Neural progenitor cell (in vitro differentiated cells): ENCODE measurements at regions not wholly inside any gene's neighbourhood (a gene's known extent, or its start where the extent isn't known, plus 50 kb on each side); places are given as distances from the start of the nearest gene placed in this dataset.

Experiments used
- EZH2 ChIP-seq: fragments of 200-600 bp; sonication (generic); IDR thresholded peaks from 2 replicates; pipeline ENCODE4 v1.6.1; 2017; ENCODE audit warnings: antibody characterized with exemption, mild to moderate bottlenecking, moderate library complexity
- EZH2phosphoT487 ChIP-seq: fragments of 200-600 bp; sonication (generic); IDR thresholded peaks from 2 replicates; pipeline ENCODE4 v1.6.1; 2017; ENCODE audit warnings: antibody characterized with exemption
- TF ChIP-seq, protein P1 (sequence below): fragments of 200-600 bp; sonication (generic); IDR thresholded peaks from 2 replicates; pipeline ENCODE4 v1.5.1; 2017; ENCODE audit warnings: antibody characterized with exemption, mild to moderate bottlenecking

GRCh38 chr5:25881318-25882036, 1156.9 kb downstream of the CDH9 start:
- TF ChIP-seq, protein P1, sequence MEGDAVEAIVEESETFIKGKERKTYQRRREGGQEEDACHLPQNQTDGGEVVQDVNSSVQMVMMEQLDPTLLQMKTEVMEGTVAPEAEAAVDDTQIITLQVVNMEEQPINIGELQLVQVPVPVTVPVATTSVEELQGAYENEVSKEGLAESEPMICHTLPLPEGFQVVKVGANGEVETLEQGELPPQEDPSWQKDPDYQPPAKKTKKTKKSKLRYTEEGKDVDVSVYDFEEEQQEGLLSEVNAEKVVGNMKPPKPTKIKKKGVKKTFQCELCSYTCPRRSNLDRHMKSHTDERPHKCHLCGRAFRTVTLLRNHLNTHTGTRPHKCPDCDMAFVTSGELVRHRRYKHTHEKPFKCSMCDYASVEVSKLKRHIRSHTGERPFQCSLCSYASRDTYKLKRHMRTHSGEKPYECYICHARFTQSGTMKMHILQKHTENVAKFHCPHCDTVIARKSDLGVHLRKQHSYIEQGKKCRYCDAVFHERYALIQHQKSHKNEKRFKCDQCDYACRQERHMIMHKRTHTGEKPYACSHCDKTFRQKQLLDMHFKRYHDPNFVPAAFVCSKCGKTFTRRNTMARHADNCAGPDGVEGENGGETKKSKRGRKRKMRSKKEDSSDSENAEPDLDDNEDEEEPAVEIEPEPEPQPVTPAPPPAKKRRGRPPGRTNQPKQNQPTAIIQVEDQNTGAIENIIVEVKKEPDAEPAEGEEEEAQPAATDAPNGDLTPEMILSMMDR = no peak
- TF ChIP-seq EZH2 = no peak
- TF ChIP-seq EZH2phosphoT487 = no peak
